Ovary (tissue), 7 donors: ENCODE measurements at regions not wholly inside any gene's neighbourhood (a gene's known extent, or its start where the extent isn't known, plus 50 kb on each side); places are given as distances from the start of the nearest gene placed in this dataset.

ENCODE experiments used
- DNase-seq, 5 donors: peaks; one replicate each; pipeline ENCODE4 v3.0.0-alpha.2; 2019 to 2020
- H3K27ac ChIP-seq, 2 donors: fragments of 200-600 bp; one replicate each; pipeline versions ENCODE4 v1.5.1 to v1.8.0; 2019 to 2022
- H3K27me3 ChIP-seq: fragments of 200-600 bp; one replicate; pipeline ENCODE4 v1.8.0; 2022
- H3K36me3 ChIP-seq: fragments of 200-600 bp; sonication (generic); one replicate; pipeline ENCODE4 v1.5.1; 2019
- H3K4me1 ChIP-seq: one replicate; pipeline ENCODE4 v1.8.1; 2013; ENCODE audit warnings: mild to moderate bottlenecking, moderate library complexity; ENCODE audit not compliant: insufficient read depth
- H3K4me3 ChIP-seq: fragments of 200-600 bp; sonication (generic); one replicate; pipeline ENCODE4 v1.5.1; 2017
- H3K9me3 ChIP-seq, 2 donors: fragments of 200-600 bp in 1 of 2; sonication (generic) in 1 of 2; one replicate each; pipeline versions ENCODE4 v1.5.1 to v1.8.1; 2013 to 2019; ENCODE audit warnings: mild to moderate bottlenecking in 1 of 2, moderate library complexity in 1 of 2
- EP300 ChIP-seq: sonication (generic); formaldehyde crosslinking; IDR thresholded peaks from one replicate; pipeline ENCODE4 v1.6.1; 2017; ENCODE audit warnings: antibody characterized with exemption
- POLR2A ChIP-seq: fragments of 450-650 bp; IDR thresholded peaks from one replicate; pipeline ENCODE4 v1.6.1; 2017; ENCODE audit warnings: antibody characterized with exemption, mild to moderate bottlenecking, moderate library complexity
- WGBS, 3 donors: extraction: QIAGEN DNeasy Blood & Tissue Kit in 1 of 3; methylation state at CpG; one replicate each; pipeline versions ENCODE4 v1.1.5 to v1.1.7; 2013 to 2017; 5-methylcytosine and 5-hydroxymethylcytosine counted together
- intact Hi-C, 4 donors: fragments of 100-400 bp; cut with DNase I; formaldehyde crosslinking; loops; one replicate each; pipeline versions ENCODE4 v1.11.0 to v1.15.1; 2022 to 2023
- TF ChIP-seq, protein P1 (sequence below), 3 donors: fragments of 450-650 bp in 2 of 3; fragments of 200-600 bp in 1 of 3; IDR thresholded peaks; one replicate each; pipeline versions ENCODE4 v1.5.1 to v1.8.0; 2016 to 2022; ENCODE audit warnings: antibody characterized with exemption in 3 of 3, mild to moderate bottlenecking in 1 of 3
- donor health status: DM: no; HTN: no; CAD: no; lungs with moderate emphysema.
- donor health status: DM: no; HTN: no; CAD: no.
- donor health status: Bipolar disorder and iron deficiency.
- donor health status: DM: no; HTN: no; CAD: no.
- donor health status: DM: yes; HTN: yes; CAD: no.

DNA sequence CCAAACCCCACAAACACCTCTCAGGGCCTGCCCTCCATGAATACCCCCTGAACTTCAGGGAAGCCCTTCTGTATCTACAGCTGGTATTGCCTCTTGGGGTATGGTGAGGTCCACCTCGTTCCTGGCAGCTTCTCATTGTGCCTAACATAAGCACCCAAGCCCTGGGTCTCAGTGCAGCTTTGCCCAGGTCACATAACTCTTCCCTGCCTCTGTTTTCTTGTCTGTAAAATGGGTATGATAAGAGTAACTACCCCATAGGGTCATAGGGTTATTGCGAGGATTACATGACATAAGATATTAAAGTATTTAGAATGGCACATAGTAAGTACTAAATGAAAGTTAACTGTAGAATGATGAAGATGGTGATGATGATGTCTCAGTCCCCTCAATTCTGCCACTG lies 190.0 kb upstream of the PWP1 start:
- TF ChIP-seq EP300: no peak
- H3K4me3 ChIP-seq: no peak overlapping the region
- 88 to 93% (median 92%) methylated on average over 2 of the region's 2 CpGs for WGBS, 3 donors
- DNase-seq: no peak
- no peaks in the 10 kb centered on the region for H3K9me3 ChIP-seq
- H3K36me3 ChIP-seq: no peaks in the 10 kb centered on the region
- intact Hi-C loops: no loop called here
- H3K27me3 ChIP-seq: no peaks in the 10 kb centered on the region
- H3K27ac ChIP-seq: no peak overlapping the region
- no peaks in the 10 kb centered on the region for H3K4me1 ChIP-seq

DNA sequence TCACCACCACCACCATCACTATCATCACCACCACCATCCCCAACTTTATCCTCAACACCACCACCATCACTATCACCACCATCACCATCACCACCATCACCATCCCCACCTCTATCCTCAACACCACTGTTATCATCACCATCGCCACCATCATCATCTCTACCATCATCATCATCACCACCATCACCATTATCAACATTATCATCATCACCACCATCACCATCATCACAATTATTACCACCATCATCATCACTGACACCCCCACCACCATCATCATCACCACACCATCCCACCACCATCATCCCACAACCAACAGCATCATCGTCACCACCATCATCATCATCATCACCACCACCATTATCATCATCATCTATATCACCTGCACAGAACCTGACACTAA lies 188.4 kb upstream of the PWP1 start:
- 87 to 91% (median 90%) methylated on average over 2 of the region's 2 CpGs for WGBS, 3 donors
- H3K4me1 ChIP-seq: no peaks in the 10 kb centered on the region
- no peaks in the 10 kb centered on the region for H3K9me3 ChIP-seq
- H3K27me3 ChIP-seq: no peaks in the 10 kb centered on the region
- no peak for TF ChIP-seq POLR2A
- TF ChIP-seq, protein P1, sequence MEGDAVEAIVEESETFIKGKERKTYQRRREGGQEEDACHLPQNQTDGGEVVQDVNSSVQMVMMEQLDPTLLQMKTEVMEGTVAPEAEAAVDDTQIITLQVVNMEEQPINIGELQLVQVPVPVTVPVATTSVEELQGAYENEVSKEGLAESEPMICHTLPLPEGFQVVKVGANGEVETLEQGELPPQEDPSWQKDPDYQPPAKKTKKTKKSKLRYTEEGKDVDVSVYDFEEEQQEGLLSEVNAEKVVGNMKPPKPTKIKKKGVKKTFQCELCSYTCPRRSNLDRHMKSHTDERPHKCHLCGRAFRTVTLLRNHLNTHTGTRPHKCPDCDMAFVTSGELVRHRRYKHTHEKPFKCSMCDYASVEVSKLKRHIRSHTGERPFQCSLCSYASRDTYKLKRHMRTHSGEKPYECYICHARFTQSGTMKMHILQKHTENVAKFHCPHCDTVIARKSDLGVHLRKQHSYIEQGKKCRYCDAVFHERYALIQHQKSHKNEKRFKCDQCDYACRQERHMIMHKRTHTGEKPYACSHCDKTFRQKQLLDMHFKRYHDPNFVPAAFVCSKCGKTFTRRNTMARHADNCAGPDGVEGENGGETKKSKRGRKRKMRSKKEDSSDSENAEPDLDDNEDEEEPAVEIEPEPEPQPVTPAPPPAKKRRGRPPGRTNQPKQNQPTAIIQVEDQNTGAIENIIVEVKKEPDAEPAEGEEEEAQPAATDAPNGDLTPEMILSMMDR (IDR thresholded peaks at IDR 0.05): no peak
- no peak for TF ChIP-seq EP300
- H3K27ac ChIP-seq: no peak overlapping the region
- no peak overlapping the region for H3K4me3 ChIP-seq
- no peak for DNase-seq
- no peaks in the 10 kb centered on the region for H3K36me3 ChIP-seq
- intact Hi-C loops: no loop called here

DNA sequence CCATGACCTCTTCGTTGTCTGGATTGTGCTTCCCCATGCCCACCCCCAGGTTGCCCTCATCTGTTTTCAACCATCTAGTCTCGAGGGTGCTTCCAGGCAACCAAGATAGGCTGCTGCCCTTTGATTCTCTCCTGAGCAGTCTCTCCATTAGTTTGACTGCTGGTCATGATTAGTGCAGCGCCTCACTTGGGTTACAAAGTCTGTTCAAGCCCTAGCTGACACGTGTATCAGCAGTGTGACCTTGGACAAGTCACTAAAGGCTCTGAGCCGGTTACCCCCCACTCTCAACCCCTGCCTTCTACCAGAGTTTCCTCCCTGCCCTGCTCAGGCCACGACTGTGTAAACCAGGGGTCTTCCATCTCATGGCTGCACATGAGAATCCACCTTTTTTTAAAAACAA lies 185.3 kb upstream of the PWP1 start:
- 41 to 73% (median 46%) methylated on average over 6 of the region's 6 CpGs for WGBS, 3 donors
- TF ChIP-seq, protein P1 (IDR thresholded peaks at IDR 0.05): no peak
- TF ChIP-seq POLR2A: no peak
- no peak for TF ChIP-seq EP300
- Histone ChIP-seq H3K4me3 (no peak overlapping the region), H3K27ac (no peak overlapping the region), H3K27me3 (no peaks in the 10 kb centered on the region), H3K4me1 (no peaks in the 10 kb centered on the region), H3K9me3 (no peaks in the 10 kb centered on the region), H3K36me3 (no peaks in the 10 kb centered on the region)
- DNase-seq: no peak
- intact Hi-C loops: no loop called here

DNA sequence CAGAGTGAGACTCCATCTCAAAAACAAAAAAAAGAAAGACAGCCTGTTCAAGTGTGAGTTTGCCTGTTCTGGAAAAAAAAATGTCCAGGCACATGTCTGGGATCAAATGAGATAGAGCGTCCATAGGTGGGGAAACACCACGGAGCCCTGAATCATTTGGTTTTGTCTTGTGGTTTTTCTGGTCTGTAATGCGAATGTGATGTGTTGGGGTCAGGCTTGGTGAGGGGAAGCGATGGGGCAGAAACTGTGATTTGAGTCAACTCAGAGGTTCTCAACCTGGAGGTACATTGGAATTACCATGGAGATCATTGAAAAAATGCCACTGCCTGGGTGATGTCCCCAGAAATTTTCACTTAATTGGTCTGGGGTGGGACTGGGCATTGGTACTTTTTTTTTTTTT lies 183.9 kb upstream of the PWP1 start:
- no peaks in the 10 kb centered on the region for H3K27me3 ChIP-seq
- no peaks in the 10 kb centered on the region for H3K36me3 ChIP-seq
- no peaks in the 10 kb centered on the region for H3K9me3 ChIP-seq
- intact Hi-C loops: no loop called here
- WGBS, 3 donors: 85 to 88% (median 86%) methylated on average over 4 of the region's 4 CpGs
- H3K4me1 ChIP-seq: no peaks in the 10 kb centered on the region
- TF ChIP-seq, protein P1 (IDR thresholded peaks at IDR 0.05): no peak
- TF ChIP-seq POLR2A: no peak
- H3K27ac ChIP-seq: no peak overlapping the region
- DNase-seq: no peak
- H3K4me3 ChIP-seq: no peak overlapping the region

DNA sequence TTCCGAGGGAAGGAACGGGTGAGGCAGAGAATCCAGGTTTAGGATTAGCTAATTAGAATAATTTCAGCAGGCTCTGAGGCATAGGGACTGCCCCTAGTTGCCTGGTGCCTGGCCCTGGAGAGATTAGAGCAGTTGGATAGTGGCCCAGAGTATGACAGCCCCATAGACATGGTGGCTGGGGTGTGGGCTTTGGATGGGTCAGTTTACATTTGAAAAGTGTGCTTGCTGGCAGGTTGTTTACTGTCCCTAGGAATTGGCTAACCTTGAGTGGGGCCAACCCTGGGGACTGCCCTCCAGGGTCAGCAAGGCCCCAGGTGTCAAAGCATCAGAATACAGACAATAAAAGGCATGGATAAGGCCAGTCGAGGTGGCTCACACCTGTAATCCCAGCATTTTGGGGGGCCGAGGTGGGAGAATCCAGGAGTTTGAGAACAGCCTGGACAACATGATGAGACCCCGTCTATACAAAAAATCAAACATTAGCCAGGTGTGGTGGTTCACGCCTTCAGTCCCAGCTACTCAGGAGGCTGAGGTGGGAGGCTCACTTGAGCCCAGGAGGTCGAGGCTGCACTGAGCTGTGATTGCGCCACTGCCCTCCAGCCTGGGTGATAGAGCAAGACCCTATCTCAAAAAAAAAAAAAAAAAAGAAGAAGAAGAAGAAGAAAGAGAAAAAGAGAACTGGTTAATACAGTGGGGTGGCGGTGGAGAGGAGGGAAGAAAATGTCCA lies 182.3 kb upstream of the PWP1 start:
- DNase-seq: no peak
- TF ChIP-seq EP300 (no peak), POLR2A (no peak)
- TF ChIP-seq, protein P1 (IDR thresholded peaks at IDR 0.05): no peak
- no peaks in the 10 kb centered on the region for H3K27me3 ChIP-seq
- no peaks in the 10 kb centered on the region for H3K9me3 ChIP-seq
- no peaks in the 10 kb centered on the region for H3K4me1 ChIP-seq
- H3K27ac ChIP-seq: no peak overlapping the region
- H3K4me3 ChIP-seq: no peak overlapping the region
- WGBS, 3 donors: 69 to 77% (median 76%) methylated on average over 9 of the region's 9 CpGs
- no peaks in the 10 kb centered on the region for H3K36me3 ChIP-seq
- intact Hi-C loops: no loop called here
